Stimulated activated naive B cell treated with anti-CD40 and anti-IgM and Interleukin-4, amounts not matched to agents 10 μg/mL and 1 μg/mL and 100 μg/mL, for 72 hours (primary cell): ENCODE measurements at regions not wholly inside any gene's neighbourhood (a gene's known extent, or its start where the extent isn't known, plus 50 kb on each side); places are given as distances from the start of the nearest gene placed in this dataset.
A peak's percentile ranks its signal among the peaks of the same experiment; 100 is the strongest.
"Not testable (repeated sequence)": the region's sequence is repeated elsewhere in the genome, so short reads cannot be mapped to it uniquely, and the experiment has no call there.

Source experiments
- ATAC-seq, 2 donors: fragments of 150-1000 bp; cut with Tn5 transposase; replicated peaks; 2 replicates each; pipeline ENCODE4 v1.10.0; 2021; ENCODE audit warnings: moderate library complexity in 1 of 2
- DNase-seq: peaks from one replicate; pipeline ENCODE4 v3.0.0; 2021
- H3K27ac Mint-ChIP-seq: one replicate; pipeline ENCODE4 v1.8.0; 2022; ENCODE audit warnings: mild to moderate bottlenecking, mixed read lengths
- H3K27me3 Mint-ChIP-seq, 2 donors: one replicate each; pipeline ENCODE4 v1.8.0; 2022; ENCODE audit warnings: mixed read lengths in 2 of 2
- H3K36me3 Mint-ChIP-seq, 2 donors: one replicate each; pipeline ENCODE4 v1.8.0; 2022; ENCODE audit warnings: mixed read lengths in 2 of 2, mild to moderate bottlenecking in 1 of 2
- H3K4me1 Mint-ChIP-seq, 2 donors: one replicate each; pipeline ENCODE4 v1.8.0; 2022; ENCODE audit warnings: mixed read lengths in 2 of 2, mild to moderate bottlenecking in 1 of 2
- H3K4me3 Mint-ChIP-seq, 2 donors: one replicate each; pipeline ENCODE4 v1.8.0; 2022; ENCODE audit warnings: mild to moderate bottlenecking in 2 of 2, mixed read lengths in 2 of 2, moderate library complexity in 1 of 2
- H3K9me3 Mint-ChIP-seq, 2 donors: one replicate each; pipeline ENCODE4 v1.8.0; 2022; ENCODE audit warnings: mixed read lengths in 2 of 2, mild to moderate bottlenecking in 1 of 2

- H3K36me3 Mint-ChIP-seq: no peaks in the 10 kb centered on the region
- DNase-seq (no peak), ATAC-seq (no peak)
- no peaks in the 10 kb centered on the region for H3K27me3 Mint-ChIP-seq
- no peak overlapping the region for H3K27ac Mint-ChIP-seq
- no peaks in the 10 kb centered on the region for H3K4me1 Mint-ChIP-seq
- H3K9me3 Mint-ChIP-seq: no peaks in the 10 kb centered on the region
- H3K4me3 Mint-ChIP-seq: no peak overlapping the region
Observed at GRCh38 chr1:194707074-194707473, 1520.7 kb upstream of the B3GALT2 start.

GRCh38 chr1:194705123-194705854 lies 1518.9 kb upstream of the B3GALT2 start:
- H3K27ac Mint-ChIP-seq: no peak overlapping the region
- H3K4me1 Mint-ChIP-seq: no peaks in the 10 kb centered on the region
- no peaks in the 10 kb centered on the region for H3K27me3 Mint-ChIP-seq
- no peak overlapping the region for H3K4me3 Mint-ChIP-seq
- ATAC-seq (no peak), DNase-seq (no peak)
- H3K36me3 Mint-ChIP-seq: no peaks in the 10 kb centered on the region
- H3K9me3 Mint-ChIP-seq: no peaks in the 10 kb centered on the region

GRCh38 chr1:194698908-194699318 lies 1512.5 kb upstream of the B3GALT2 start:
- Mint-ChIP-seq H3K36me3 (no peaks in the 10 kb centered on the region), H3K27ac (no peak overlapping the region), H3K4me1 (no peaks in the 10 kb centered on the region), H3K4me3 (no peak overlapping the region), H3K9me3 (no peaks in the 10 kb centered on the region), H3K27me3 (no peaks in the 10 kb centered on the region)
- no peak for DNase-seq
- no peak for ATAC-seq

GRCh38 chr1:194693244-194693643 lies 1506.8 kb upstream of the B3GALT2 start:
- no peak overlapping the region for H3K4me3 Mint-ChIP-seq
- no peaks in the 10 kb centered on the region for H3K9me3 Mint-ChIP-seq
- H3K36me3 Mint-ChIP-seq: no peaks in the 10 kb centered on the region
- no peaks in the 10 kb centered on the region for H3K27me3 Mint-ChIP-seq
- ATAC-seq: no peak
- no peaks in the 10 kb centered on the region for H3K4me1 Mint-ChIP-seq
- no peak overlapping the region for H3K27ac Mint-ChIP-seq
- DNase-seq: no peak

GRCh38 chr1:194684636-194685035 lies 1498.2 kb upstream of the B3GALT2 start:
- H3K4me3 Mint-ChIP-seq: no peak overlapping the region
- no peaks in the 10 kb centered on the region for H3K27me3 Mint-ChIP-seq
- H3K9me3 Mint-ChIP-seq: peaks cover 0 to 1% of the 10 kb centered on the region in 2 donors
- ATAC-seq: no peak
- H3K36me3 Mint-ChIP-seq: no peaks in the 10 kb centered on the region
- DNase-seq: no peak
- H3K4me1 Mint-ChIP-seq: no peaks in the 10 kb centered on the region
- H3K27ac Mint-ChIP-seq: no peak overlapping the region

GRCh38 chr1:194658090-194658439 lies 1471.7 kb upstream of the B3GALT2 start:
- no peak overlapping the region for H3K4me3 Mint-ChIP-seq
- H3K27me3 Mint-ChIP-seq: no peaks in the 10 kb centered on the region
- ATAC-seq (peak; percentile 51), DNase-seq (no peak)
- peaks cover 0 to 6% of the 10 kb centered on the region in 2 donors for H3K9me3 Mint-ChIP-seq
- H3K36me3 Mint-ChIP-seq: no peaks in the 10 kb centered on the region
- no peak overlapping the region for H3K27ac Mint-ChIP-seq
- no peaks in the 10 kb centered on the region for H3K4me1 Mint-ChIP-seq

- no peak for ATAC-seq
Observed at GRCh38 chr1:194654956-194655355, 1468.5 kb upstream of the B3GALT2 start.

GRCh38 chr1:194653385-194653784 lies 1467.0 kb upstream of the B3GALT2 start:
- DNase-seq: no peak
- H3K27ac Mint-ChIP-seq: no peak overlapping the region
- no peaks in the 10 kb centered on the region for H3K27me3 Mint-ChIP-seq
- no peak for ATAC-seq
- H3K4me3 Mint-ChIP-seq: no peak overlapping the region
- no peaks in the 10 kb centered on the region for H3K36me3 Mint-ChIP-seq
- peaks cover 0 to 3% of the 10 kb centered on the region in 2 donors for H3K9me3 Mint-ChIP-seq
- H3K4me1 Mint-ChIP-seq: no peaks in the 10 kb centered on the region

More at GRCh38 chr1:194654956-194655355, 1468.5 kb upstream of the B3GALT2 start:
- no peaks in the 10 kb centered on the region for H3K36me3 Mint-ChIP-seq
- no peak overlapping the region for H3K4me3 Mint-ChIP-seq
- no peak for DNase-seq
- H3K27me3 Mint-ChIP-seq: no peaks in the 10 kb centered on the region
- H3K27ac Mint-ChIP-seq: no peak overlapping the region
- peaks cover 0 to 3% of the 10 kb centered on the region in 2 donors for H3K9me3 Mint-ChIP-seq
- H3K4me1 Mint-ChIP-seq: no peaks in the 10 kb centered on the region

- H3K27me3 Mint-ChIP-seq: no peaks in the 10 kb centered on the region
- H3K36me3 Mint-ChIP-seq: no peaks in the 10 kb centered on the region
- H3K27ac Mint-ChIP-seq: no peak overlapping the region
- H3K9me3 Mint-ChIP-seq: no peaks in the 10 kb centered on the region
- no peak overlapping the region for H3K4me3 Mint-ChIP-seq
- ATAC-seq: no peak
- DNase-seq: no peak
- no peaks in the 10 kb centered on the region for H3K4me1 Mint-ChIP-seq
Observed at GRCh38 chr1:194647118-194647517, 1460.7 kb upstream of the B3GALT2 start.

- Mint-ChIP-seq H3K9me3 (peaks cover 6 to 7% of the 10 kb centered on the region in 2 donors), H3K27me3 (no peaks in the 10 kb centered on the region), H3K27ac (no peak overlapping the region), H3K4me3 (no peak overlapping the region), H3K4me1 (no peaks in the 10 kb centered on the region), H3K36me3 (peaks cover 0 to 4% of the 10 kb centered on the region in 2 donors)
- DNase-seq (no peak), ATAC-seq (peak in 1 of 2 donors; percentile 50)
Observed at GRCh38 chr1:194644528-194644927, 1458.1 kb upstream of the B3GALT2 start.

- H3K4me3 Mint-ChIP-seq: no peak overlapping the region
- H3K27me3 Mint-ChIP-seq: no peaks in the 10 kb centered on the region
- DNase-seq (no peak), ATAC-seq (no peak)
- no peak overlapping the region for H3K27ac Mint-ChIP-seq
- peaks cover 0 to 4% of the 10 kb centered on the region in 2 donors for H3K36me3 Mint-ChIP-seq
- no peaks in the 10 kb centered on the region for H3K4me1 Mint-ChIP-seq
- peaks cover 7 to 9% of the 10 kb centered on the region in 2 donors for H3K9me3 Mint-ChIP-seq
Observed at GRCh38 chr1:194640322-194640721, 1453.9 kb upstream of the B3GALT2 start.

GRCh38 chr1:194629011-194629410 lies 1442.6 kb upstream of the B3GALT2 start:
- no peak overlapping the region for H3K27ac Mint-ChIP-seq
- no peak for DNase-seq
- ATAC-seq: no peak
- H3K36me3 Mint-ChIP-seq: peaks cover 0 to 5% of the 10 kb centered on the region in 2 donors
- H3K4me1 Mint-ChIP-seq: peaks cover 4 to 7% of the 10 kb centered on the region in 2 donors
- H3K9me3 Mint-ChIP-seq: peaks cover 0 to 11% of the 10 kb centered on the region in 2 donors
- H3K4me3 Mint-ChIP-seq: no peak overlapping the region
- no peaks in the 10 kb centered on the region for H3K27me3 Mint-ChIP-seq

GRCh38 chr1:194624833-194625232 lies 1438.4 kb upstream of the B3GALT2 start:
- Mint-ChIP-seq H3K4me3 (no peak overlapping the region), H3K4me1 (peaks cover 4 to 6% of the 10 kb centered on the region in 2 donors), H3K36me3 (peaks cover 0 to 5% of the 10 kb centered on the region in 2 donors), H3K27ac (no peak overlapping the region), H3K9me3 (peaks cover 0 to 11% of the 10 kb centered on the region in 2 donors), H3K27me3 (no peaks in the 10 kb centered on the region)
- DNase-seq (no peak), ATAC-seq (no peak)

- no peak for DNase-seq
- no peak for ATAC-seq
- Mint-ChIP-seq H3K27me3 (no peaks in the 10 kb centered on the region), H3K4me3 (no peak overlapping the region), H3K9me3 (peaks cover 0 to 11% of the 10 kb centered on the region in 2 donors), H3K4me1 (no peaks in the 10 kb centered on the region), H3K36me3 (no peaks in the 10 kb centered on the region), H3K27ac (no peak overlapping the region)
Observed at GRCh38 chr1:194618101-194618500, 1431.7 kb upstream of the B3GALT2 start.

- H3K27me3 Mint-ChIP-seq, H3K36me3 Mint-ChIP-seq, H3K4me1 Mint-ChIP-seq, DNase-seq, H3K4me3 Mint-ChIP-seq, H3K27ac Mint-ChIP-seq, ATAC-seq: not testable (repeated sequence)
- peaks cover 0 to 11% of the 10 kb centered on the region in 2 donors for H3K9me3 Mint-ChIP-seq
Observed at GRCh38 chr1:194617272-194617671, 1430.9 kb upstream of the B3GALT2 start.
